Suppressor macrophage (primary cell): ENCODE measurements at regions not wholly inside any gene's neighbourhood (a gene's known extent, or its start where the extent isn't known, plus 50 kb on each side); places are given as distances from the start of the nearest gene placed in this dataset.

Experiments
- DNase-seq, 4 experiments: peaks; one replicate each; pipeline ENCODE4 v3.0.0-alpha.2; 2020 to 2022

- DNase-seq: no peak
Observed at GRCh38 chr14:106840991-106841390, 1314.6 kb downstream of the TMEM121 start.

DNA sequence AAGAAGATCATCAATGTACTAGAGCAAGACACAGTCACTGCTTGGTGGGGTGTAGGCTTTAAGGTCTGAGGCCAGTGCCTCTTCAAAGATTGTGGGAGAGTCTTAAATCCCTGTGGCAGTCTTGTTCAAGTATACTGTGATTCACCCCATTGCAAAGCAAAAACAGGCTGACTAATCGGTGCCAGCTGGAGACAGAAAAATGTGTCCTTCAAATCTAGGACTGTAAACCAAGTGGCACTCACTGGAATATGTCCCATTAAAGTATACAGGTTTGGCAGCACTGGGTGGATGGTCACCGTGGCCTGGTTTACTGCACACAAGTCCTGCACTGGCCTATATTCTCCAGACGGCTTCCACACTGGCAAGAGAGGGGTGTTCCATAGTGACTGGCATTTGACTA, 1315.3 kb downstream of the TMEM121 start:
- no peak for DNase-seq

- peak in 3 of 4 experiments; percentile 19 to 45 (median 25) for DNase-seq
Observed at GRCh38 chr14:106842687-106843086, 1316.3 kb downstream of the TMEM121 start.

GRCh38 chr14:106843386-106843785, 1317.0 kb downstream of the TMEM121 start:
- no peak for DNase-seq

GRCh38 chr14:106843951-106844483, 1317.6 kb downstream of the TMEM121 start:
- DNase-seq: peak; percentile 28 to 61 (median 50)

DNA sequence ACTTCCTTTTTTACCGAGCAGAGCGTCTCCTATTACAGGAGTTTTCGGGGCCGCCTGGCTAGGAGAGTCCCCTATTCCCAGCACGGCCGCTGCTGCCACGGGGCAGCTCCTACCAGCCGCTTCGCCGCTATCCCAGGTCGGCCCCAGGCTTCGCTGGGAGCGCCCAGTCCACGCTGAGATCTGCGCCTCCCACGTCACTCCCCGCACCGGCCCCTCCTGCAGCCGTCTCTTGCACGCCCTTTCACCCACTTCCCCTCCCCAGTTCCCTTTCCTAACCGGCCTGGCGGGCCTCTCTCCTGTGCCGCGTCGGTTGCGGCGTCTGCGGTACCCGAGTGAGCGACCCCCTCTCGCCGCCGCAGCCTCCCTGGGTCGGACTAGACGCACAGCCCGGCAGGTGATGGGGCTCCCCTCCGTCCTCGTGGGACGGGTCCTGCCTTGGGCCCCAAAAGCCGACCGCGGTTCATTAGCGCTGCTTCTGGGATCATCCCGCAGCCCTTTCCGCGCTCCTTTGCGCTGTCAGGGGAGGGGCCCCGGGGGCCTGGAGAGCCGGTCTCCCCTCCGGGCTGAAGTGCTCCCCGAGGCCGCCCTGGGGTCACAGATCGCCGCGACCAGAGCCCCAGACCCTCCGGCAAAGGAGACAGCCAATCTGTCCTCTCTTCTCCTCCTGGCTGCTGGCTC, 1318.4 kb downstream of the TMEM121 start:
- peak; percentile 71 to 89 (median 84) for DNase-seq

DNA sequence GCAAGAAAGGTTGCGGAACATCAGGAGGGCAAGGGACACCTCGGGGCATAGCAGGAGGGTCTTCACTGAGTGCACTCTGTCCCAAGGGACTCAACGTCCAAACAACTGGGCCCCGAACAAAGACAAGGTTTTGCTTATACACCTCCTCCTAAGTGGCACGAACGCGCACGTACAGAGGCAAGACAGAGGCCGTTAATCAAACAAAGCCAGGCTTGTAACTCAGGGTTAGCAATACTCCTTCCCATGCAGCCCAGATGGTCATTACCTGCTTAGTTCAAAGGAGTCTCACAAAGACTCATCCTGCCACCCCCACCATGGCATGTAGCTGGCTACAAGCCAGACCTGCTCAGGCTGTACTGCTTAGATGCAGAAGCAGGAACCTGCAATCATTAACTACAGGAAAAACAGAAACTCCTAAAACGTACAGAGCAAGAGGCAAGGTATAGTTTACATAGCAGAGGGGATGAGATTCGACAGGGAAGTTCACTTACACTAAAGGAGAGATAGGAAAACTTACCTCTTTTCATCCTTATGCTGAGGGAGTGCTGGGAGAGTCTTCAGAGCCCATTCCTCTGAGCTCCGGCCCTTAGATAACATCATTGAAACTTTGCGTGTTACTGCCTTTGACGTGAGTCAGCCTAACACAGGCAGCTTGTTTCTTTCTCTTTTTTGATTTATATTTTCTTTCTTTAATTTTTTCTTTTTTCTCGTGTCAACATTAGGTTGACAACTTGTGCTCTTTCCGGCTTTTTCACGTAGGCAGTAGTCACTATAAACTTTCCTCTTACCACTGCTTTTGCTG, 1319.1 kb downstream of the TMEM121 start:
- peak; percentile 9 to 41 (median 24) for DNase-seq

DNA sequence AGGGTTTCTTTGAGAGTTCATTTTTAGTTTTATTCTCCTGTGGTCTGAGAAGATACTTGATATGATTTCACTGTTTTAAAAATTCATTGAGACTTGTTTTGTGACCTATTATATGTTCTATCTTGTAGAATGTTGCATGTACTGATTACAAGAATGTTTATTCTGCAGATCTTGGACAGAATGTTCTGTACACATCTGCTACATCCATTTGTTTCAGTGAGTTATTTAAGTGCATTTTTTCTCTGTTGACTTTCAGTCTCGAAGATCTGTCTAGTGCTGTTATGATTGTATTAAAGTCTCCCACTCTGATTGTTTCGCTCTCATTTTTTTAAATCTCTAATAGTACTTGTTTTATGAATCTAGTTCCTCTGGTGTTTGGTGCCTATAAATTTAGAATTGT, 1319.8 kb downstream of the TMEM121 start:
- no peak for DNase-seq

GRCh38 chr14:106848330-106849121, 1322.1 kb downstream of the TMEM121 start:
- DNase-seq: peak in 3 of 4 experiments; percentile 17 to 29 (median 19)

DNA sequence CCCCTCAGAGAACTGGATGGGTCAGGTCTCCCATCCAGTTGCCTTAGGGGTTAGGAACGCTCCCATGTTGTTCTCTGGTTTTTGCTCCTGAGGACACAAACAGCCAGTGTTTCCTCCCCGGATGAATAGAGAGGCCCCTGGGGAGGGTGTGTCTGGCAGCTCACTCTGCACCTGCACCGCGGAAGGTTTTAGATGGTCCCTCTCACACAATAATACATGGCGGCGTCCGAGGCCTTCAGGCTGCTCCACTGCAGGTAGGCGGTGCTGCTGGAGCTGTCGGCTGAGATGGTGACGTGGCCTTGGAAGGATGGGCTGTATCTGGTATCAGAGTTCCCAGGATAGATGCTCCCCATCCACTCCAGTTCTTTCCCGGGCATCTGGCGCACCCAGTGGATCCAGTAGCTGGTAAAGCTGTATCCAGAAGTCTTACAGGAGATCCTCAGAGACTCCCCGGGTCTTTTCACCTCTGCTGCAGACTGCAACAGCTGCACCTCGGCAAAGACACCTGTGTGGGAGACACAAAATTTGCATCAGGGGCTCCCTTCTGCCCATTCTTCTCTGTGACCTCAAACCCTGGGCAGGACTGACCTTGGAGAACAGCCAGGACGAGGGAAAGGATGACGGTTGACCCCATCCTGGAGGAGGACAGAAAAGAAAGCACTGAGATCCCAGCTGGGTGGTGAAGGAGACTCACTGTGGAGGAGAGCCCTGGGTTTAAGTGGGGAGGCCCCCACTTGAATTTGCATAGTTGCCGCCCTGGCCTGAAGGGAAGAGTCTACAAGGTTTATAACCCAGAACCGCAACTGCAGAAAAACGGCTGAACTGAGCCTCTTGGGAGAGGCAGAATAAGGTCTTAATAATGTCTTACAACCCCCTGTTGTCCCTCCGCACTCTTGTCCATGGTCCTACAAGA, 1324.8 kb downstream of the TMEM121 start:
- DNase-seq: no peak

DNA sequence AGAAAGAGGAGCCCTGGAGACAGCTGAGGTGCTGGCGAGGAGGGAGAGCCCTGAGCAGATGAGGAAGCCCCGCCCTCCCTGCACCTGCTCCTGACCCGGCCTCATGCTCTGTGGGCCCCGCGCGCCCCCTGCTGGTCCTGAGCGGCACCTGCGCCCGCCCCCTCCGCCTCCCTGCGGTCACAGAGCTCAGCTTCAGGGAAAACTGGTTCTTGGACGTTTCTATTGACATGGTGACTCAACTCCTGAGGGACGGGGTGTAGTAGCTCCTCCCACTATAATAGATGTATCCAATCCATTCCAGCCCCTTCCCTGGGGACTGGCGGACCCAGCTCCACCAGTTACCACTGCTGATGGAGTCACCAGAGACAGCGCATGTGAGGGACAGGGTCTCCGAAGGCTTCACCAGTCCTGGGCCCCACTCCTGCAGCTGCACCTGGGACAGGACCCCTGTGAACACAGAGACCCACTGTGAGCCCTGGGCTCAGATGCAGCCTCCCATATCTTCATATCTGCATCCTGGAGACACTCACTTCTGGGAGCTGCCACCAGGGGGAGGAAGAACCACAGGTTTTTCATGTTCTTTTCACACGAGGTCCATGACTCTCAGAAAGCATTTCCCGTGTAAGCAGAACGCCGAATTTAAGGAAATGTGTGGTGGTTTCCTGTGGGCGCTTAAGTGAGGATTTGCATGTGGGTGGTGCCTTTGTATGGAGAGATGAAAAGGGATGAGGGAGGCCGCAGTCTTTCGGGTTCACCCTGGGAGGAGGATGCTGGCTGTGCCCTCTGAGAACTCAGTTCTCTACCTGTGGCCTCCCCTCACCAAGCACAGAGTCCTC, 1346.4 kb downstream of the TMEM121 start:
- peak; percentile 73 to 83 (median 77) for DNase-seq

GRCh38 chr14:106874350-106874749, 1348.0 kb downstream of the TMEM121 start:
- DNase-seq: no peak

- DNase-seq: peak; percentile 45 to 73 (median 54)
Observed at GRCh38 chr14:106875503-106875902, 1349.1 kb downstream of the TMEM121 start.

GRCh38 chr14:106876711-106877110, 1350.3 kb downstream of the TMEM121 start:
- no peak for DNase-seq

DNA sequence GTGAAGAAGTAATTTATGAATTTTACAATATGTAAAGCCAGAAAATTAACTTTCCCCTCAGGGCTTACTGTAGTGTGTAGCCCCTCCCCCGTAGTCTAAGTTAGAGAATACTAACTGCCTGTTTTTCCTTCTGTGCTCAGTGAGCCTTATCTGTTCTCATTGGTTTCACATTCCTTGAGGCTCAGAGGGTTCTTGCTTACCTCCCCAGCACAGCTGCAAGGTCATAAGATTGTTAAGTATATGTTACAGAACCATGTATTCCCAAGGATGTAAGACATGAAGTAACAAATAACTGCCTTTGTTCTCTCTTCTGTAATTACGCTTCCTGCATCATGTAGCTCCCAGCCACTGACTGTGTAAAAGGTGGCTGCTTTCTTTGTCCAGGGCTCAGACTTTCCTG, 1351.1 kb downstream of the TMEM121 start:
- DNase-seq: no peak

GRCh38 chr14:106879241-106879640, 1352.9 kb downstream of the TMEM121 start:
- DNase-seq: peak; percentile 67 to 86 (median 78)

- DNase-seq: peak in 3 of 4 experiments; percentile 25 to 55 (median 40)
Observed at GRCh38 chr14:106883218-106883692, 1356.9 kb downstream of the TMEM121 start.
